Thyroid gland (tissue), 4 donors: ENCODE measurements at regions not wholly inside any gene's neighbourhood (a gene's known extent, or its start where the extent isn't known, plus 50 kb on each side); places are given as distances from the start of the nearest gene placed in this dataset.

Experiments used
- DNase-seq, 2 donors: peaks; one replicate each; pipeline ENCODE4 v3.0.0-alpha.2; 2019
- H3K27ac ChIP-seq, 3 donors: fragments of 200-600 bp; sonication (generic); 1 replicate in 2 of 3; 2 replicates in 1 of 3; pipeline ENCODE4 v1.5.1; 2016 to 2019; ENCODE audit warnings: mild to moderate bottlenecking in 1 of 3, moderate library complexity in 1 of 3
- H3K27me3 ChIP-seq: fragments of 200-600 bp; sonication (generic); one replicate; pipeline ENCODE4 v1.5.1; 2019
- H3K36me3 ChIP-seq, 2 donors: fragments of 200-600 bp; sonication (generic); one replicate each; pipeline ENCODE4 v1.5.1; 2016 to 2019
- H3K4me1 ChIP-seq, 2 donors: fragments of 200-600 bp; sonication (generic); one replicate each; pipeline ENCODE4 v1.5.1; 2017 to 2019
- H3K4me3 ChIP-seq, 3 donors: fragments of 200-600 bp; sonication (generic); replicated peaks in 1 of 3; 1 replicate in 2 of 3; 2 replicates in 1 of 3; pipeline ENCODE4 v1.5.1; 2016; ENCODE audit warnings: mild to moderate bottlenecking in 1 of 3
- H3K9me3 ChIP-seq: fragments of 200-600 bp; sonication (generic); one replicate; pipeline ENCODE4 v1.5.1; 2017
- POLR2A ChIP-seq, 2 donors: fragments of 450-650 bp; IDR thresholded peaks; one replicate each; pipeline ENCODE4 v1.6.1; 2017; ENCODE audit warnings: antibody characterized with exemption in 2 of 2, mild to moderate bottlenecking in 2 of 2, moderate library complexity in 1 of 2
- whole genome bisulfite sequencing, 2 donors: methylation state at CpG; one replicate each; pipeline ENCODE4 v1.1.5; 2017; 5-methylcytosine and 5-hydroxymethylcytosine counted together
- intact Hi-C: fragments of 100-400 bp; cut with DNase I; formaldehyde crosslinking; loops from one replicate; pipeline ENCODE4 v1.15.1; 2023
- TF ChIP-seq, protein P1 (sequence below), 6 experiments: fragments of 200-600 bp in 3 of 6; fragments of 450-650 bp in 3 of 6; sonication (generic) in 3 of 6; IDR thresholded peaks; one replicate each; pipeline ENCODE4 v1.5.1; 2016 to 2019; ENCODE audit warnings: antibody characterized with exemption in 6 of 6, mild to moderate bottlenecking in 2 of 6, inconsistent platforms in 1 of 6, moderate library complexity in 1 of 6

DNA sequence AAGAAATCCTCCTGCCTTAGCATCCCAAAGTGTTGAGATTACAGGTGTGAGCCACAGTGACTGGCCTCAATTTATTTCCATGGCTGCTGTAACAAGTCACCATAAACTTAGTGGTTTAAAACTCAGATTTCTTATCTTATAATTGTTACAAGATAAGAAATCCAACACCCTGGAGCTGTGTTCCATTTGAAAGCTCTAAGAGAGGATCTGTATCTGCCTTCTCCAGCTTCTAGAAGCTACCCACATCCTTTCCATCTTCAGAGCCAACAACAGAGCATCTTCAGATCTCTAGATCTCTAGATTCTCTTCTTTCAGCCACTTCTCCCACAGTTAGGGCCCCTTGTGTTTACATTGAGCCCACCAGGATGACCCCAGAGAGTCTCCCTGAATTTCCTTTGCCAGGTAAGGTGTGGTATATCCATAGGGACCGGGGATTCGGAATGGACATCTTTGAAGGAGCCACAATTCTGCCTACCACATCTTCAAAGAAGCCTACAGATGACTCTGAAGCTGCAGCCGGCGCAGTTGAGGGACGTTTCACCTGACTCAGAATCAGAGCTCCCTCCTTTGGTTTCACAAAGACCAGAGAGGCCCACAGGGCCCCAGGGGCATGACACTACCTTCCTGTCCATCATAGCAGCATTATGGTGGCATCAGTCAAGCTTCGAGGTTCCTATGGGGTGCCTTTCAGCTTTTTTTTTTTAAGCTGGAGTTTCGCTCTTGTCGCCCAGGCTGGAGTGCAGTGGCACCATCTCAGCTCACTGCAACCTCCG, 87.0 kb upstream of the IGF1R start:
- Histone ChIP-seq H3K4me1 (no peaks in the 10 kb centered on the region), H3K27ac (no peak overlapping the region), H3K4me3 (no peak overlapping the region), H3K9me3 (no peaks in the 10 kb centered on the region), H3K27me3 (no peaks in the 10 kb centered on the region), H3K36me3 (no peaks in the 10 kb centered on the region)
- no peak for DNase-seq
- WGBS, 2 donors: 74 to 82% methylated on average over 9 of the region's 9 CpGs
- intact Hi-C loops: no loop called here
- no peak for TF ChIP-seq POLR2A (IDR thresholded peaks at IDR 0.05)
- TF ChIP-seq, protein P1, sequence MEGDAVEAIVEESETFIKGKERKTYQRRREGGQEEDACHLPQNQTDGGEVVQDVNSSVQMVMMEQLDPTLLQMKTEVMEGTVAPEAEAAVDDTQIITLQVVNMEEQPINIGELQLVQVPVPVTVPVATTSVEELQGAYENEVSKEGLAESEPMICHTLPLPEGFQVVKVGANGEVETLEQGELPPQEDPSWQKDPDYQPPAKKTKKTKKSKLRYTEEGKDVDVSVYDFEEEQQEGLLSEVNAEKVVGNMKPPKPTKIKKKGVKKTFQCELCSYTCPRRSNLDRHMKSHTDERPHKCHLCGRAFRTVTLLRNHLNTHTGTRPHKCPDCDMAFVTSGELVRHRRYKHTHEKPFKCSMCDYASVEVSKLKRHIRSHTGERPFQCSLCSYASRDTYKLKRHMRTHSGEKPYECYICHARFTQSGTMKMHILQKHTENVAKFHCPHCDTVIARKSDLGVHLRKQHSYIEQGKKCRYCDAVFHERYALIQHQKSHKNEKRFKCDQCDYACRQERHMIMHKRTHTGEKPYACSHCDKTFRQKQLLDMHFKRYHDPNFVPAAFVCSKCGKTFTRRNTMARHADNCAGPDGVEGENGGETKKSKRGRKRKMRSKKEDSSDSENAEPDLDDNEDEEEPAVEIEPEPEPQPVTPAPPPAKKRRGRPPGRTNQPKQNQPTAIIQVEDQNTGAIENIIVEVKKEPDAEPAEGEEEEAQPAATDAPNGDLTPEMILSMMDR (IDR thresholded peaks at IDR 0.05): no peak

DNA sequence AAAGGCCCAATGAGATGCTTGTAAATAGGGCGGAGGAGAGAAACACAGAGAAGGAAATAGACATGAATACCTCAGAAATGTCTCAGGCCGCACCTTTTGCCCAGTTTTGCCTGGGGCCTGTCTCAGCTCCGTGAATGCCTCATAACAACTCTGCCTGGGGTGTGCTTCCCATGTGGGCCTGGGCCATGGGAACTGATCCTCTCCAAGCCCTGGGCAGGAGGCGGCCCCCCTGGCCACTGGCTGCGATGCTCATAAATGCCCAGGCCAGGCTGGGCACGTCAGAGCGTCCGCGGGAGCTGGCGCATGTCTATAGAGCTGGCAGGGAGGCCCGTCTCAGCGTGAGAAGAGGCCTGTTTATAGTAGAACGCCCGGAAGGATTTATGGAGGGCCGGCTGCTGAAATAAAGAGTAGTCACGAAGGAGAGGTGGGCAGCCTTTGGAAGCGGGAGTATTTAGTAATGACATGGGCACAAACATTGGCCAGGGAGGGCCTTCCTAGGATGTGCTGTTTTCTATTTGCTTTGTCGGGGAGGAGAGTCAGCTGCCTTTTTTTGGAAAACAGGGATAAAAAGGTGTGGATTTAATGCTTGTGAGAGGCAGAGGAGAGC, 85.9 kb upstream of the IGF1R start:
- H3K4me1 ChIP-seq: no peaks in the 10 kb centered on the region
- H3K27ac ChIP-seq: no peak overlapping the region
- no peaks in the 10 kb centered on the region for H3K27me3 ChIP-seq
- no peak overlapping the region for H3K4me3 ChIP-seq
- no peaks in the 10 kb centered on the region for H3K36me3 ChIP-seq
- 87 to 90% methylated on average over 18 of the region's 18 CpGs for WGBS, 2 donors
- intact Hi-C loops: no loop called here
- no peak for TF ChIP-seq POLR2A (IDR thresholded peaks at IDR 0.05)
- TF ChIP-seq, protein P1 (IDR thresholded peaks at IDR 0.05): no peak
- no peak for DNase-seq
- no peaks in the 10 kb centered on the region for H3K9me3 ChIP-seq

DNA sequence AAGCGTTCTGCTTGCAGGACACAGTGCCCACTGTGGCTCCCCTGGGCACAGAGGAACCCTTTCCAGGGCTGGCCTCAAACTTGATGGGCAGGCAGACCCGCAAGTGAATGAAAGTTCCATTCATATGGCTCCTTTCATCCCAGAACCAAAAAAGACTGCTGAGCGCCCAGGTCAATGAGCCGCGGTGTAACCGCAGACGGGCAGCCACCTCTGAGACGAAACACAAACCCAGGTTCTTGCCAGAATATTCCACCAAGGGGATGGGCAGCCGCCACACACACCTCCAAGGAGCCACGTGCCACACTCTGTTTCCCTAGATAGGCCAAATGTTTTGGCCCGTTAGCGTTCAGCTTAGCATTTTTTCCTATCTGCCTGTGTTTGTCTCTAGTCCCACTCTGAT, 82.8 kb upstream of the IGF1R start:
- Histone ChIP-seq H3K4me1 (no peaks in the 10 kb centered on the region), H3K27ac (no peak overlapping the region), H3K27me3 (no peaks in the 10 kb centered on the region), H3K36me3 (no peaks in the 10 kb centered on the region), H3K9me3 (no peaks in the 10 kb centered on the region), H3K4me3 (no peak overlapping the region)
- DNase-seq: no peak
- 87 to 88% methylated on average over 12 of the region's 12 CpGs for WGBS, 2 donors
- intact Hi-C loops: no loop called here
- TF ChIP-seq POLR2A (IDR thresholded peaks at IDR 0.05): no peak
- TF ChIP-seq, protein P1 (IDR thresholded peaks at IDR 0.05): no peak

DNA sequence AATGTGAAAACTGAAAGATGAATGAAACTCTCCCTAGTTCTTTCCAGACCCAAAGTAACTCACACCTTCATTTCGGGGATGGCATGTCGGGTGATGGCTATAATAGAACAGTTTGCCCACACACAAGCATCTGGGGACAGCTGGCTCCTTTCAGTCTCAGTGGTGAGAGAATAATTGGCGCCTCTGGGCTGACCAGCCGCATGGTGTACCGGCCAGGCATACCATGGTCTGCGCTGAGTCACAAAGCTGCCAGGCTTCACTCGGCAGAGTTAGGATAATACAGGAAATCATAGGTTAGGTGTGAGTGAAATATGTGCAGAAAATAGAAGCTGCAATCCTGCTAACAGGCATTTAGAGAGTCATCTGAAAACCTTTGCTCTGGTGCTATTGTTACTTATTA, 80.4 kb upstream of the IGF1R start:
- TF ChIP-seq POLR2A (IDR thresholded peaks at IDR 0.05): no peak
- TF ChIP-seq, protein P1 (IDR thresholded peaks at IDR 0.05): no peak
- DNase-seq: no peak
- 81 to 86% methylated on average over 7 of the region's 7 CpGs for WGBS, 2 donors
- intact Hi-C loops: no loop called here
- no peaks in the 10 kb centered on the region for H3K9me3 ChIP-seq
- no peak overlapping the region for H3K4me3 ChIP-seq
- no peaks in the 10 kb centered on the region for H3K4me1 ChIP-seq
- no peaks in the 10 kb centered on the region for H3K27me3 ChIP-seq
- no peak overlapping the region for H3K27ac ChIP-seq
- H3K36me3 ChIP-seq: no peaks in the 10 kb centered on the region

DNA sequence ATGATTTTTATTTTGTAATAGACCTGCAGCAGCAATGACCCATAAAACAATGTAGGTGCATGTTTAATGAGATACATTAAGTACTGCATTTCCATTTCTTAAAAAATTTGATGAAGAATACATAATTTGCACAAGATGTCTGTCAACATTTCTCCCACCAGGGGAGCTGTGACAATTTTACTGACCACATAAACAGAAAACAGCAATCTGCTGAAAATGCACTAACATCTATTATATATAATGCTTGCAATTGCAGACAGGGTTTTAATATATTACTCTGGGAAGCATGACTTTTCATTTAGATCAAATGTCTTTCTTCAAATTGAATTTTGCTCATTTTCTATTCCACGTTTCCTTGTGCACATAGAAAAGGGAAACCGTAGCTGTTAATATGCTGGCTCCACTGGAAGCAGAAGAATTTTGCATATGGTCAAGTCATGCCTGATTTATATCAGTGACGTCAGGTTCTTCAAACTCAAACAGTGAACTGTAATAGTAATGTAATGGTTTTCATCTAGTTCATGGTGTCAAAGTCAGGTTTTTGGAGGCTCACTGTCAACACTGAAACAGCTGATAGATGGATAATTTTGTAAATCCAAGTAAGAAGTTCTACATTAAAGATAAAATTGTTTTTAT, 79.8 kb upstream of the IGF1R start:
- intact Hi-C loops: no loop called here
- DNase-seq: no peak

More for the DNA sequence above, 79.8 kb upstream of the IGF1R start:
- Histone ChIP-seq H3K36me3 (no peaks in the 10 kb centered on the region), H3K27me3 (no peaks in the 10 kb centered on the region), H3K27ac (no peak overlapping the region), H3K9me3 (no peaks in the 10 kb centered on the region), H3K4me3 (no peak overlapping the region), H3K4me1 (no peaks in the 10 kb centered on the region)
- TF ChIP-seq, protein P1 (IDR thresholded peaks at IDR 0.05): peak in 1 of 6 experiments; percentile 14
- TF ChIP-seq POLR2A (IDR thresholded peaks at IDR 0.05): no peak
- 83 to 86% methylated on average over 3 of the region's 3 CpGs for WGBS, 2 donors
